Kasumi-1 (cell line): ENCODE measurements at regions not wholly inside any gene's neighbourhood (a gene's known extent, or its start where the extent isn't known, plus 50 kb on each side); places are given as distances from the start of the nearest gene placed in this dataset.

ENCODE experiments used
- DNase-seq, 2 experiments: peaks; one replicate each; lab custom pipeline; 2025; lab: John Stamatoyannopoulos, UW

- no peak for DNase-seq
Observed at GRCh38 chr18:64991102-64991501, 759.7 kb upstream of the CDH7 start.

GRCh38 chr18:64986906-64987495 lies 763.8 kb upstream of the CDH7 start:
- DNase-seq, result no peak

GRCh38 chr18:64983497-64984238 lies 767.1 kb upstream of the CDH7 start:
- no peak for DNase-seq

GRCh38 chr18:64982414-64983055 lies 768.3 kb upstream of the CDH7 start:
- DNase-seq, result no peak

GRCh38 chr18:64981915-64982314 lies 768.9 kb upstream of the CDH7 start:
- no peak for DNase-seq

- no peak for DNase-seq
Observed at GRCh38 chr18:64979791-64980190, 771.0 kb upstream of the CDH7 start.

- DNase-seq, result no peak
Observed at GRCh38 chr18:64974391-64975125, 776.3 kb upstream of the CDH7 start.

GRCh38 chr18:64972545-64972944 lies 778.3 kb upstream of the CDH7 start:
- no peak for DNase-seq

- DNase-seq, result no peak
Observed at GRCh38 chr18:64966667-64967066, 784.1 kb upstream of the CDH7 start.

- no peak for DNase-seq
Observed at GRCh38 chr18:64956465-64956864, 794.3 kb upstream of the CDH7 start.

GRCh38 chr18:64949885-64950284 lies 800.9 kb upstream of the CDH7 start:
- no peak for DNase-seq

GRCh38 chr18:64936671-64937070 lies 787.8 kb upstream of the LINC00305 start:
- no peak for DNase-seq

- DNase-seq, result no peak
Observed at GRCh38 chr18:64929036-64929435, 780.1 kb upstream of the LINC00305 start.

- DNase-seq, result no peak
Observed at GRCh38 chr18:64919971-64920570, 771.2 kb upstream of the LINC00305 start.

- DNase-seq, result no peak
Observed at GRCh38 chr18:64918851-64919250, 770.0 kb upstream of the LINC00305 start.

GRCh38 chr18:64893349-64893748 lies 744.5 kb upstream of the LINC00305 start:
- no peak for DNase-seq

- DNase-seq, result no peak
Observed at GRCh38 chr18:64888956-64889355, 740.1 kb upstream of the LINC00305 start.

GRCh38 chr18:64886995-64887394 lies 738.1 kb upstream of the LINC00305 start:
- DNase-seq, result no peak

- DNase-seq, result no peak
Observed at GRCh38 chr18:64882896-64883295, 734.0 kb upstream of the LINC00305 start.

GRCh38 chr18:64876833-64877232 lies 727.9 kb upstream of the LINC00305 start:
- DNase-seq, result no peak

- DNase-seq, result no peak
Observed at GRCh38 chr18:64872710-64873458, 724.0 kb upstream of the LINC00305 start.

GRCh38 chr18:64854112-64854511 lies 705.2 kb upstream of the LINC00305 start:
- no peak for DNase-seq
